ENCODE measurements at regions not wholly inside any gene's neighbourhood (a gene's known extent, or its start where the extent isn't known, plus 50 kb on each side); places are given as distances from the start of the nearest gene placed in this dataset.

DNA sequence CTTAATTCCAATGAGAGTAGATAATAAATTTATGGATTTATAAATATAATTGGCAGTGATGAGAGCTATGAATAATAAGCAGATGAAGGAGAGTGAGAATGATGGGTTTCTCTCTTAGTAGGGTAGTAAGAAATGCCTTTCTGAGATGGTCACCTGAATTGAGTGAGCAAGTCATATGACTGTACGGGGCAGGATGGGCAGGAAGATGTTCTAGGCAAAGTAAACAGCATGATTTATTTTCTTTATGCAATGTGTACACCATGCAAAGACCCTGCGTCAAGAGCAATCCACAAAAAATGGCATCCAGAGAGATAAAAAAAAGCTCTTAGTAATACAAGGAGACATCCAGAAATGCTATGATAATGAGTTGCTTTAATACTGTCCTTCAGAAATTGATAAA, 409.9 kb downstream of the HLX start:
- no peaks in the 10 kb centered on the region for H3K79me2 ChIP-seq (ENCODE audit: insufficient read depth, low read depth, low read length)
- H3K9me3 ChIP-seq (ENCODE audit: low read length), result no peaks in the 10 kb centered on the region
- H3K4me3 ChIP-seq (ENCODE audit: low read depth, low read length, poor library complexity, severe bottlenecking), result no peak overlapping the region
- TF ChIP-seq, protein P1, sequence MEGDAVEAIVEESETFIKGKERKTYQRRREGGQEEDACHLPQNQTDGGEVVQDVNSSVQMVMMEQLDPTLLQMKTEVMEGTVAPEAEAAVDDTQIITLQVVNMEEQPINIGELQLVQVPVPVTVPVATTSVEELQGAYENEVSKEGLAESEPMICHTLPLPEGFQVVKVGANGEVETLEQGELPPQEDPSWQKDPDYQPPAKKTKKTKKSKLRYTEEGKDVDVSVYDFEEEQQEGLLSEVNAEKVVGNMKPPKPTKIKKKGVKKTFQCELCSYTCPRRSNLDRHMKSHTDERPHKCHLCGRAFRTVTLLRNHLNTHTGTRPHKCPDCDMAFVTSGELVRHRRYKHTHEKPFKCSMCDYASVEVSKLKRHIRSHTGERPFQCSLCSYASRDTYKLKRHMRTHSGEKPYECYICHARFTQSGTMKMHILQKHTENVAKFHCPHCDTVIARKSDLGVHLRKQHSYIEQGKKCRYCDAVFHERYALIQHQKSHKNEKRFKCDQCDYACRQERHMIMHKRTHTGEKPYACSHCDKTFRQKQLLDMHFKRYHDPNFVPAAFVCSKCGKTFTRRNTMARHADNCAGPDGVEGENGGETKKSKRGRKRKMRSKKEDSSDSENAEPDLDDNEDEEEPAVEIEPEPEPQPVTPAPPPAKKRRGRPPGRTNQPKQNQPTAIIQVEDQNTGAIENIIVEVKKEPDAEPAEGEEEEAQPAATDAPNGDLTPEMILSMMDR (conservative IDR thresholded peaks at IDR 0.05; ENCODE audit: low read length), result no peak
- TF ChIP-seq EZH2phosphoT487 (IDR thresholded peaks at IDR 0.05; ENCODE audit: borderline replicate concordance, low read depth, low read length), result no peak
- no peaks in the 10 kb centered on the region for H4K20me1 ChIP-seq (ENCODE audit: insufficient read depth, low read length)
- H3K4me2 ChIP-seq (ENCODE audit: low read length), result no peak overlapping the region
- intact Hi-C loops (cut with micrococcal nuclease; ENCODE audit: unreplicated experiment), result no loop called here
- H3K36me3 ChIP-seq (ENCODE audit: insufficient read depth, low read length), result no peaks in the 10 kb centered on the region
- no peaks in the 10 kb centered on the region for H3K4me1 ChIP-seq (ENCODE audit: insufficient read depth, low read length, poor library complexity, severe bottlenecking)
- POLR2A ChIA-PET, result no interaction called here
- no peak overlapping the region for H3K27ac ChIP-seq (ENCODE audit: low read depth, low read length, poor library complexity, severe bottlenecking)
- BruUV-seq (replicated peaks), result no TSS peak
- CTCF ChIA-PET (ENCODE audit: unreplicated experiment), result no interaction called here
- H3K9me2 ChIP-seq (ENCODE audit: insufficient read depth, low read length), result no peaks in the 10 kb centered on the region
- H2AFZ ChIP-seq (ENCODE audit: low read length), result no peak overlapping the region
- no peak for DNase-seq (ENCODE audit: low spot score)

DNA sequence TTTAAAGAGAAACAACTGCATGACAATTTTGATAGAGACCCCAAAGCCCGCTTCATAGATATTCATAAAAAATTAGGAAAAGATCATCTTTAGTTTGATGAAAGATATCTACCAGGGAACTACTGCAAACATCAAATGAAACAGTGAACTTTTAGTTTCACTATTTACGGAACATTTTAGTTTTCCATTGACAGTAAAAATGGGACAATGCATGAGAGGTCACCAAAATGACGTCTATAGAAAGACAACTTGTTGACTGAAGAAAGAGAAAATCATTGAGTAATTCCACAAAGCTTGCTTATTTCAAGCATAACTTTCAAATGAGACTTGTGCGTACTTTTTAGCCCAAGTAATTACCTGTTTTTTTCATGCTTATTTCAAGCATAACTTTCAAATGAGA, 411.4 kb downstream of the HLX start:
- Histone ChIP-seq H4K20me1 (ENCODE audit: insufficient read depth, low read length) (no peaks in the 10 kb centered on the region), H3K4me3 (ENCODE audit: low read depth, low read length, poor library complexity, severe bottlenecking) (no peak overlapping the region), H3K9me2 (ENCODE audit: insufficient read depth, low read length) (no peaks in the 10 kb centered on the region), H3K27ac (ENCODE audit: low read depth, low read length, poor library complexity, severe bottlenecking) (no peak overlapping the region), H3K4me2 (ENCODE audit: low read length) (no peak overlapping the region), H3K4me1 (ENCODE audit: insufficient read depth, low read length, poor library complexity, severe bottlenecking) (no peaks in the 10 kb centered on the region), H3K9me3 (ENCODE audit: low read length) (no peaks in the 10 kb centered on the region), H2AFZ (ENCODE audit: low read length) (no peak overlapping the region), H3K36me3 (ENCODE audit: insufficient read depth, low read length) (no peaks in the 10 kb centered on the region), H3K79me2 (ENCODE audit: insufficient read depth, low read depth, low read length) (no peaks in the 10 kb centered on the region)
- ChIA-PET CTCF (ENCODE audit: unreplicated experiment) (no interaction called here), POLR2A (no interaction called here)
- no peak for DNase-seq (ENCODE audit: low spot score)
- intact Hi-C loops (cut with micrococcal nuclease; ENCODE audit: unreplicated experiment), result no loop called here
- no TSS peak for BruUV-seq (replicated peaks)
- TF ChIP-seq, protein P1 (conservative IDR thresholded peaks at IDR 0.05; ENCODE audit: low read length), result no peak
- TF ChIP-seq EZH2phosphoT487 (IDR thresholded peaks at IDR 0.05; ENCODE audit: borderline replicate concordance, low read depth, low read length), result no peak

DNA sequence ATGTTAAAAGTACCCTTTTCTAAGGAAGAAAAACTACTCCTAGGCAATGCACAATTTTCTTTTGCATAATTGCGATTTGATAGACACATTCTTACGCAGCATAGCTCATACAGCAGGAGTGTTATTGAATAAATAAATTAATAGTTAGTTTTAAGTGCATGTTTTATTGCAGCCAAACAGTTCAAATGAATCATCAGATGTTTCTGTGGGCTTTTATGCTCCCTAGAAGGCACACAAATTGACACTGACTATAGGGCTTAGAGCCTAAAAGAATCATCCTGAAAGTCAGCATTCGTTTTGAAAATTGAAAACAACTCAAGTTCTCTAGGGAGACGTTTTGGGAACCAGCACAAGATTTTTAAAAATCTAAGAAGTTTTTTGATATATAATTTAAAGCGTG, 411.9 kb downstream of the HLX start:
- Histone ChIP-seq H3K9me2 (ENCODE audit: insufficient read depth, low read length) (no peaks in the 10 kb centered on the region), H4K20me1 (ENCODE audit: insufficient read depth, low read length) (no peaks in the 10 kb centered on the region), H3K79me2 (ENCODE audit: insufficient read depth, low read depth, low read length) (no peaks in the 10 kb centered on the region), H3K4me3 (ENCODE audit: low read depth, low read length, poor library complexity, severe bottlenecking) (no peak overlapping the region), H3K36me3 (ENCODE audit: insufficient read depth, low read length) (no peaks in the 10 kb centered on the region), H3K4me1 (ENCODE audit: insufficient read depth, low read length, poor library complexity, severe bottlenecking) (no peaks in the 10 kb centered on the region), H3K4me2 (ENCODE audit: low read length) (no peak overlapping the region), H2AFZ (ENCODE audit: low read length) (no peak overlapping the region), H3K9me3 (ENCODE audit: low read length) (no peaks in the 10 kb centered on the region), H3K27ac (ENCODE audit: low read depth, low read length, poor library complexity, severe bottlenecking) (no peak overlapping the region)
- no TSS peak for BruUV-seq (replicated peaks)
- POLR2A ChIA-PET, result interaction anchor here (0.6 kb wide), 1 partner anchor 45 kb away, joined by 4 read pairs; no protein-coding TSS in a partner anchor
- intact Hi-C loops (cut with micrococcal nuclease; ENCODE audit: unreplicated experiment), result no loop called here
- TF ChIP-seq EZH2phosphoT487 (IDR thresholded peaks at IDR 0.05; ENCODE audit: borderline replicate concordance, low read depth, low read length), result no peak
- TF ChIP-seq, protein P1 (conservative IDR thresholded peaks at IDR 0.05; ENCODE audit: low read length), result no peak
- CTCF ChIA-PET (ENCODE audit: unreplicated experiment), result no interaction called here
- no peak for DNase-seq (ENCODE audit: low spot score)
